H9 (cell line): ENCODE measurements at regions not wholly inside any gene's neighbourhood (a gene's known extent, or its start where the extent isn't known, plus 50 kb on each side); places are given as distances from the start of the nearest gene placed in this dataset.

Source experiments
- DNase-seq: peaks from one replicate; pipeline ENCODE4 v3.0.0-alpha.2; 2017
- H2AFZ ChIP-seq: one replicate; pipeline ENCODE4 v1.6.1; 2013; ENCODE audit warnings: mild to moderate bottlenecking, low read length, control low read depth, moderate library complexity
- H2AK5ac ChIP-seq: 2 replicates; pipeline ENCODE4 v1.6.1; 2013; ENCODE audit warnings: low read length, control low read depth, mixed read lengths; ENCODE audit not compliant: insufficient read length
- H2BK120ac ChIP-seq: one replicate; pipeline ENCODE4 v1.6.1; 2013; ENCODE audit warnings: low read depth, mild to moderate bottlenecking, low read length, control low read depth, inconsistent platforms; ENCODE audit not compliant: poor library complexity, severe bottlenecking
- H2BK12ac ChIP-seq: 2 replicates; pipeline ENCODE4 v1.6.1; 2013; ENCODE audit warnings: low read length, control low read depth, mixed read lengths, low read depth; ENCODE audit not compliant: insufficient read length
- H2BK15ac ChIP-seq: 2 replicates; pipeline ENCODE4 v1.6.1; 2013; ENCODE audit warnings: low read depth, low read length, control low read depth
- H2BK20ac ChIP-seq: one replicate; pipeline ENCODE4 v1.6.1; 2013; ENCODE audit warnings: low read depth, mild to moderate bottlenecking, low read length, control low read depth, inconsistent platforms; ENCODE audit not compliant: poor library complexity, severe bottlenecking
- H2BK5ac ChIP-seq: 2 replicates; pipeline ENCODE4 v1.6.1; 2013; ENCODE audit warnings: low read length, control low read depth, mixed read lengths; ENCODE audit not compliant: insufficient read length
- H3K14ac ChIP-seq: 2 replicates; pipeline ENCODE4 v1.6.1; 2013; ENCODE audit warnings: low read length, control low read depth; ENCODE audit not compliant: insufficient read depth
- H3K18ac ChIP-seq: 2 replicates; pipeline ENCODE4 v1.6.1; 2013; ENCODE audit warnings: low read depth, mild to moderate bottlenecking, mixed read lengths, low read length, control low read depth; ENCODE audit not compliant: insufficient read length
- H3K23ac ChIP-seq: 2 replicates; pipeline ENCODE4 v1.6.1; 2013; ENCODE audit warnings: low read length, control low read depth, mixed read lengths, low read depth; ENCODE audit not compliant: insufficient read length
- H3K23me2 ChIP-seq: 2 replicates; pipeline ENCODE4 v1.6.1; 2013; ENCODE audit warnings: low read depth, mild to moderate bottlenecking, mixed read lengths, low read length, control low read depth; ENCODE audit not compliant: insufficient read length, poor library complexity, severe bottlenecking
- H3K27ac ChIP-seq: 2 replicates; pipeline ENCODE4 v1.5.1; 2013; ENCODE audit warnings: low read length, control low read depth, mixed read lengths, low read depth; ENCODE audit not compliant: insufficient read length
- H3K27me3 ChIP-seq: 2 replicates; pipeline ENCODE4 v1.6.1; 2013; ENCODE audit warnings: low read length, control low read depth, inconsistent platforms; ENCODE audit not compliant: insufficient read depth
- H3K4ac ChIP-seq: 2 replicates; pipeline ENCODE4 v1.6.1; 2013; ENCODE audit warnings: low read depth, mild to moderate bottlenecking, control low read depth, inconsistent platforms, low read length, moderate library complexity
- H3K4me1 ChIP-seq: 2 replicates; pipeline ENCODE4 v1.6.1; 2013; ENCODE audit warnings: low read length, control low read depth, inconsistent platforms; ENCODE audit not compliant: insufficient read depth
- H3K4me2 ChIP-seq: 2 replicates; pipeline ENCODE4 v1.6.1; 2013; ENCODE audit warnings: low read length, control low read depth, mixed read lengths; ENCODE audit not compliant: insufficient read length, insufficient read depth
- H3K56ac ChIP-seq: 2 replicates; pipeline ENCODE4 v1.6.1; 2013; ENCODE audit warnings: low read depth, mild to moderate bottlenecking, mixed read lengths, low read length, control low read depth; ENCODE audit not compliant: insufficient read length
- H3K79me1 ChIP-seq: 2 replicates; pipeline ENCODE4 v1.6.1; 2013; ENCODE audit warnings: low read depth, mild to moderate bottlenecking, moderate library complexity, low read length, control low read depth, inconsistent platforms; ENCODE audit not compliant: insufficient read depth, poor library complexity, severe bottlenecking
- H3K79me2 ChIP-seq: 2 replicates; pipeline ENCODE4 v1.6.1; 2013; ENCODE audit warnings: low read length, control low read depth, inconsistent platforms; ENCODE audit not compliant: insufficient read depth
- H3K9ac ChIP-seq: 2 replicates; pipeline ENCODE4 v1.6.1; 2013; ENCODE audit warnings: low read length, control low read depth, mixed read lengths; ENCODE audit not compliant: insufficient read length; ENCODE audit errors: extremely low read depth
- H3K9me3 ChIP-seq: one replicate; pipeline ENCODE4 v1.6.1; 2013; ENCODE audit warnings: low read depth, low read length, inconsistent platforms; ENCODE audit not compliant: control insufficient read depth
- H3T11ph ChIP-seq: one replicate; pipeline ENCODE4 v1.6.1; 2013; ENCODE audit warnings: mild to moderate bottlenecking, low read length, control low read depth, inconsistent platforms
- H4K20me1 ChIP-seq: one replicate; pipeline ENCODE4 v1.6.1; 2013; ENCODE audit not compliant: control insufficient read depth, insufficient read length, insufficient read depth
- H4K5ac ChIP-seq: 2 replicates; pipeline ENCODE4 v1.6.1; 2013; ENCODE audit warnings: low read depth, mild to moderate bottlenecking, mixed read lengths, low read length, control low read depth; ENCODE audit not compliant: insufficient read length
- H4K8ac ChIP-seq: replicated peaks from 2 replicates; pipeline ENCODE4 v1.6.1; 2013; ENCODE audit warnings: low read length, control low read depth, mixed read lengths, low read depth; ENCODE audit not compliant: insufficient read length
- H4K91ac ChIP-seq: 2 replicates; pipeline ENCODE4 v1.6.1; 2013; ENCODE audit warnings: low read depth, mild to moderate bottlenecking, moderate library complexity, mixed read lengths, low read length, control low read depth; ENCODE audit not compliant: insufficient read length
- H3K27ac Mint-ChIP-seq, 3 experiments: 2 replicates in 2 of 3; 3 replicates in 1 of 3; pipeline ENCODE4 v1.8.0; 2020 to 2021; ENCODE audit warnings: mixed read lengths in 3 of 3, mild to moderate bottlenecking in 1 of 3, moderate library complexity in 1 of 3
- H3K27me3 Mint-ChIP-seq: 2 replicates; pipeline ENCODE4 v1.8.0; 2021; ENCODE audit warnings: low read depth, mild to moderate bottlenecking, moderate library complexity, mixed read lengths
- H3K36me3 Mint-ChIP-seq, 3 experiments: 2 replicates in 2 of 3; 3 replicates in 1 of 3; pipeline ENCODE4 v1.8.0; 2020 to 2021; ENCODE audit warnings: low read depth in 3 of 3, mixed read lengths in 3 of 3; ENCODE audit not compliant: insufficient read depth in 1 of 3
- H3K4me1 Mint-ChIP-seq, 2 experiments: 2 replicates each; pipeline ENCODE4 v1.8.0; 2020; ENCODE audit warnings: mixed read lengths in 2 of 2
- H3K4me3 Mint-ChIP-seq, 2 experiments: 2 replicates in 1 of 2; 3 replicates in 1 of 2; pipeline ENCODE4 v1.8.0; 2020 to 2021; ENCODE audit warnings: mild to moderate bottlenecking in 2 of 2, mixed read lengths in 2 of 2, moderate library complexity in 1 of 2
- H3K9me3 Mint-ChIP-seq, 2 experiments: 2 replicates in 1 of 2; 3 replicates in 1 of 2; pipeline ENCODE4 v1.8.0; 2020; ENCODE audit warnings: mild to moderate bottlenecking in 2 of 2, mixed read lengths in 2 of 2, moderate library complexity in 1 of 2
- WGBS: extraction: QIAGEN DNeasy Blood & Tissue Kit; methylation state at CpG from one replicate; pipeline ENCODE4 v1.1.7; 2013; ENCODE audit warnings: missing lambda C conversion rate, low lambda C conversion rate, mixed read lengths; ENCODE audit not compliant: insufficient read length; ENCODE audit errors: extremely low coverage; 5-methylcytosine and 5-hydroxymethylcytosine counted together
- TF ChIP-seq, protein P1 (sequence below): fragments of 200-600 bp; sonication (generic); conservative IDR thresholded peaks from 3 replicates; pipeline ENCODE4 v1.8.0; 2021; ENCODE audit warnings: antibody characterized with exemption, mild to moderate bottlenecking

DNA sequence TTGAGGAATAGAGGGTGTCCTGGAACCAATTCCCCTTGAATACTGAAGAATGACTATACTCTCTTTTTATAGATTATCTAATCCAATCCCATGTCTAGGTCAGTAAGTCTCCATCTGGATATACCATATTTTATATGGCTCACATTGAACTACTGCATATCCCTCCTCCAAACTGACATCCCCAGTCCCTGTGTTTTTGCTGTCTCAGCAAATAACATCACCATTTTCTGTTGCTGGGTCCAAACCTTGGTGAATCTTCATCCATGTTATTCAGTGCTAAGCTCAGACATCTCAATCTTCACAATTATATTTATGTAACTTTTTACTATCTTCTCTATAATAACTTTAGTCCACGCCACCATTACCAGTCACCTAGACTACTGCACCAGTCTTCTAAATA lies 269.6 kb upstream of the CNTNAP4 start:
- H3K4me2 ChIP-seq = no peak overlapping the region
- no peaks in the 10 kb centered on the region for H3K36me3 Mint-ChIP-seq
- H3K18ac ChIP-seq = no peak overlapping the region
- H3K9me3 Mint-ChIP-seq = no peaks in the 10 kb centered on the region
- no peak overlapping the region for H4K5ac ChIP-seq
- DNase-seq = no peak
- no peak overlapping the region for H2BK5ac ChIP-seq
- H3K9ac ChIP-seq = no peak overlapping the region
- no peak overlapping the region for H4K8ac ChIP-seq
- no peak overlapping the region for H3K56ac ChIP-seq
- H3K9me3 ChIP-seq = no peaks in the 10 kb centered on the region
- no peaks in the 10 kb centered on the region for H3K79me2 ChIP-seq
- no peak overlapping the region for H3K4ac ChIP-seq
- H3K27ac ChIP-seq = no peak overlapping the region
- H3K27ac Mint-ChIP-seq = no peak overlapping the region
- H3K27me3 Mint-ChIP-seq = peaks cover 16% of the 10 kb centered on the region
- TF ChIP-seq, protein P1, sequence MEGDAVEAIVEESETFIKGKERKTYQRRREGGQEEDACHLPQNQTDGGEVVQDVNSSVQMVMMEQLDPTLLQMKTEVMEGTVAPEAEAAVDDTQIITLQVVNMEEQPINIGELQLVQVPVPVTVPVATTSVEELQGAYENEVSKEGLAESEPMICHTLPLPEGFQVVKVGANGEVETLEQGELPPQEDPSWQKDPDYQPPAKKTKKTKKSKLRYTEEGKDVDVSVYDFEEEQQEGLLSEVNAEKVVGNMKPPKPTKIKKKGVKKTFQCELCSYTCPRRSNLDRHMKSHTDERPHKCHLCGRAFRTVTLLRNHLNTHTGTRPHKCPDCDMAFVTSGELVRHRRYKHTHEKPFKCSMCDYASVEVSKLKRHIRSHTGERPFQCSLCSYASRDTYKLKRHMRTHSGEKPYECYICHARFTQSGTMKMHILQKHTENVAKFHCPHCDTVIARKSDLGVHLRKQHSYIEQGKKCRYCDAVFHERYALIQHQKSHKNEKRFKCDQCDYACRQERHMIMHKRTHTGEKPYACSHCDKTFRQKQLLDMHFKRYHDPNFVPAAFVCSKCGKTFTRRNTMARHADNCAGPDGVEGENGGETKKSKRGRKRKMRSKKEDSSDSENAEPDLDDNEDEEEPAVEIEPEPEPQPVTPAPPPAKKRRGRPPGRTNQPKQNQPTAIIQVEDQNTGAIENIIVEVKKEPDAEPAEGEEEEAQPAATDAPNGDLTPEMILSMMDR = no peak
- no peaks in the 10 kb centered on the region for H3K23me2 ChIP-seq
- no peak overlapping the region for H3K4me3 Mint-ChIP-seq
- H3K23ac ChIP-seq = no peak overlapping the region
- no peak overlapping the region for H2BK20ac ChIP-seq
- no peak overlapping the region for H2BK15ac ChIP-seq
- no peak overlapping the region for H2BK12ac ChIP-seq
- no peak overlapping the region for H2BK120ac ChIP-seq
- H3K79me1 ChIP-seq = no peaks in the 10 kb centered on the region
- no peak overlapping the region for H3K14ac ChIP-seq
- H2AK5ac ChIP-seq = no peak overlapping the region
- 100% methylated on average over 1 of the region's 1 CpG for WGBS
- H3K4me1 ChIP-seq = no peaks in the 10 kb centered on the region
- H3K4me1 Mint-ChIP-seq = no peaks in the 10 kb centered on the region
- H3K27me3 ChIP-seq = no peaks in the 10 kb centered on the region
- H4K20me1 ChIP-seq = no peaks in the 10 kb centered on the region
- no peak overlapping the region for H3T11ph ChIP-seq
- no peak overlapping the region for H2AFZ ChIP-seq
- no peak overlapping the region for H4K91ac ChIP-seq
